GM21717 (cell line): ENCODE measurements at regions not wholly inside any gene's neighbourhood (a gene's known extent, or its start where the extent isn't known, plus 50 kb on each side); places are given as distances from the start of the nearest gene placed in this dataset.
"Not testable (repeated sequence)": the region's sequence is repeated elsewhere in the genome, so short reads cannot be mapped to it uniquely, and the experiment has no call there.

ENCODE experiments used
- ATAC-seq: cut with Tn5 transposase; IDR thresholded peaks from one replicate; pipeline ENCODE4 v1.9.1; 2021; ENCODE audit warnings: mild to moderate bottlenecking, moderate library complexity; ENCODE audit not compliant: unreplicated experiment

- ATAC-seq: no peak
Observed at GRCh38 chr13:88651531-88651930, 980.4 kb downstream of the SLITRK5 start.

- no peak for ATAC-seq
Observed at GRCh38 chr13:88656751-88657150, 985.6 kb downstream of the SLITRK5 start.

GRCh38 chr13:88670509-88670908 lies 999.3 kb downstream of the SLITRK5 start:
- ATAC-seq: no peak

- no peak for ATAC-seq
Observed at GRCh38 chr13:88674841-88675240, 1003.7 kb downstream of the SLITRK5 start.

GRCh38 chr13:88675347-88675996 lies 1004.3 kb downstream of the SLITRK5 start:
- ATAC-seq: no peak

GRCh38 chr13:88676016-88676415 lies 1004.8 kb downstream of the SLITRK5 start:
- ATAC-seq: no peak

GRCh38 chr13:88685459-88685858 lies 1014.3 kb downstream of the SLITRK5 start:
- ATAC-seq: no peak

GRCh38 chr13:88701551-88701950 lies 1030.4 kb downstream of the SLITRK5 start:
- ATAC-seq: no peak

GRCh38 chr13:88704600-88705275 lies 1033.6 kb downstream of the SLITRK5 start:
- ATAC-seq: no peak

GRCh38 chr13:88707646-88708045 lies 1036.5 kb downstream of the SLITRK5 start:
- ATAC-seq: no peak

GRCh38 chr13:88717946-88718345 lies 1046.8 kb downstream of the SLITRK5 start:
- no peak for ATAC-seq

- no peak for ATAC-seq
Observed at GRCh38 chr13:88718781-88719180, 1047.6 kb downstream of the SLITRK5 start.

GRCh38 chr13:88726075-88726474 lies 1054.9 kb downstream of the SLITRK5 start:
- no peak for ATAC-seq

- not testable (repeated sequence) for ATAC-seq
Observed at GRCh38 chr13:88727236-88727635, 1056.1 kb downstream of the SLITRK5 start.

GRCh38 chr13:88729605-88730004 lies 1058.4 kb downstream of the SLITRK5 start:
- no peak for ATAC-seq

- ATAC-seq: no peak
Observed at GRCh38 chr13:88736026-88736425, 1064.9 kb downstream of the SLITRK5 start.

GRCh38 chr13:88739195-88739594 lies 1068.0 kb downstream of the SLITRK5 start:
- no peak for ATAC-seq

- no peak for ATAC-seq
Observed at GRCh38 chr13:88744289-88744688, 1073.1 kb downstream of the SLITRK5 start.

- no peak for ATAC-seq
Observed at GRCh38 chr13:88745011-88745410, 1073.8 kb downstream of the SLITRK5 start.

GRCh38 chr13:88752041-88752440 lies 1080.9 kb downstream of the SLITRK5 start:
- ATAC-seq: no peak

- no peak for ATAC-seq
Observed at GRCh38 chr13:88754141-88754540, 1083.0 kb downstream of the SLITRK5 start.

- ATAC-seq: no peak
Observed at GRCh38 chr13:88761145-88761544, 1090.0 kb downstream of the SLITRK5 start.

- ATAC-seq: no peak
Observed at GRCh38 chr13:88764103-88764502, 1092.9 kb downstream of the SLITRK5 start.
